H1 (cell line): ENCODE measurements at regions not wholly inside any gene's neighbourhood (a gene's known extent, or its start where the extent isn't known, plus 50 kb on each side); places are given as distances from the start of the nearest gene placed in this dataset.

Experiments used
- BCL11A ChIP-seq, 2 experiments: IDR thresholded peaks; one replicate each; pipeline ENCODE4 v1.6.1; 2011; ENCODE audit warnings: low read depth in 2 of 2, low read length in 2 of 2, mild to moderate bottlenecking in 2 of 2
- HDAC2 ChIP-seq, 2 experiments: fragments of 300-600 bp in 1 of 2; sonication (generic) in 1 of 2; IDR thresholded peaks; 2 replicates each; pipeline ENCODE4 v1.6.1; 2011 to 2012; ENCODE audit warnings: low read depth in 2 of 2, low read length in 2 of 2, mild to moderate bottlenecking in 2 of 2, moderate library complexity in 2 of 2, borderline replicate concordance in 1 of 2, inconsistent platforms in 1 of 2
- HDAC6 ChIP-seq: IDR thresholded peaks from one replicate; pipeline ENCODE4 v1.7.1; 2012; ENCODE audit warnings: low read depth, mild to moderate bottlenecking, inconsistent platforms, low read length, moderate library complexity
- JUND ChIP-seq: IDR thresholded peaks from 2 replicates; pipeline ENCODE4 v1.6.1; 2011; ENCODE audit warnings: mild to moderate bottlenecking, improper control_type of control experiment, low read length
- PHF8 ChIP-seq: fragments of 200-600 bp; sonication (generic); conservative IDR thresholded peaks from 2 replicates; pipeline ENCODE4 v1.7.1; 2012; ENCODE audit warnings: low read depth, mild to moderate bottlenecking, inconsistent platforms, low read length, moderate library complexity
- POLR2A ChIP-seq, 2 experiments: IDR thresholded peaks; 1 replicate in 1 of 2; 2 replicates in 1 of 2; pipeline ENCODE4 v1.6.1; 2011; ENCODE audit warnings: low read depth in 2 of 2, low read length in 2 of 2, mild to moderate bottlenecking in 2 of 2; ENCODE audit errors: control extremely low read depth in 1 of 2
- POLR2AphosphoS5 ChIP-seq: IDR thresholded peaks from 2 replicates; pipeline ENCODE4 v1.6.1; 2011; ENCODE audit warnings: low read depth, low read length
- TAF1 ChIP-seq: IDR thresholded peaks from 2 replicates; pipeline ENCODE4 v1.6.1; 2011; ENCODE audit warnings: mild to moderate bottlenecking, low read depth, low read length
- TBP ChIP-seq: IDR thresholded peaks from 2 replicates; pipeline ENCODE4 v1.6.1; 2011; ENCODE audit warnings: low read depth, low read length, improper control_type of control experiment
- YY1 ChIP-seq: IDR thresholded peaks from 2 replicates; pipeline ENCODE4 v1.6.1; 2011; ENCODE audit warnings: low read depth, mild to moderate bottlenecking, low read length
- TF ChIP-seq, protein P1 (sequence below): IDR thresholded peaks from 2 replicates; pipeline ENCODE4 v1.6.1; 2012; ENCODE audit warnings: inconsistent platforms
- TF ChIP-seq, protein P2 (sequence below): IDR thresholded peaks from 2 replicates; pipeline ENCODE4 v1.6.1; 2011; ENCODE audit warnings: low read length, improper control_type of control experiment
- TF ChIP-seq, protein P3 (sequence below), 3 experiments: IDR thresholded peaks; 1 replicate in 2 of 3; 2 replicates in 1 of 3; pipeline versions ENCODE4 v1.5.1 to v1.6.1; 2011; ENCODE audit warnings: low read length in 3 of 3, mild to moderate bottlenecking in 3 of 3, inconsistent platforms in 2 of 3, low read depth in 1 of 3, moderate library complexity in 1 of 3; ENCODE audit not compliant: insufficient read depth in 1 of 3; ENCODE audit errors: control extremely low read depth in 1 of 3

DNA sequence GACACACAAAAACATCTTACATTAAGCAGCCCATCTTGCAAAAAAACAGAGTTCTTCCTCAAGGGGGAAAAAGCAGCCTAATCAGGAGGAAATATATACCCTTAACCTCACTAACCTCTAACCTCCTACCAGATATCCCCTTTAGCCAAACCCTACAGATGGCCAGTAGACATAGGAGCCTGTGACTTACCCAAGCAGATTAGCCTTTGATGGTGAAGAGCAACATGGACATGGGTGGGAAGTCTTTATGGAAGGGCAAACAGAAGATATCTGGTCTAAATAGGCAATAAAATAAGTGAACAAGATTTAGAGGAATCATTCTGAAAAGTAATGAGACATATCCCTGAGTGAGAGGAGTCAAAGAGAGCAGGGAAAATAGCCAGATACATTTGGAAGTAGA is 119.4 kb upstream of the ARPP21 start:
- no peak for TF ChIP-seq HDAC6
- no peak for TF ChIP-seq JUND
- TF ChIP-seq, protein P1, sequence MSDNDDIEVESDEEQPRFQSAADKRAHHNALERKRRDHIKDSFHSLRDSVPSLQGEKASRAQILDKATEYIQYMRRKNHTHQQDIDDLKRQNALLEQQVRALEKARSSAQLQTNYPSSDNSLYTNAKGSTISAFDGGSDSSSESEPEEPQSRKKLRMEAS = no peak
- TF ChIP-seq, protein P2, sequence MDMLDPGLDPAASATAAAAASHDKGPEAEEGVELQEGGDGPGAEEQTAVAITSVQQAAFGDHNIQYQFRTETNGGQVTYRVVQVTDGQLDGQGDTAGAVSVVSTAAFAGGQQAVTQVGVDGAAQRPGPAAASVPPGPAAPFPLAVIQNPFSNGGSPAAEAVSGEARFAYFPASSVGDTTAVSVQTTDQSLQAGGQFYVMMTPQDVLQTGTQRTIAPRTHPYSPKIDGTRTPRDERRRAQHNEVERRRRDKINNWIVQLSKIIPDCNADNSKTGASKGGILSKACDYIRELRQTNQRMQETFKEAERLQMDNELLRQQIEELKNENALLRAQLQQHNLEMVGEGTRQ = no peak
- TF ChIP-seq, protein P3, sequence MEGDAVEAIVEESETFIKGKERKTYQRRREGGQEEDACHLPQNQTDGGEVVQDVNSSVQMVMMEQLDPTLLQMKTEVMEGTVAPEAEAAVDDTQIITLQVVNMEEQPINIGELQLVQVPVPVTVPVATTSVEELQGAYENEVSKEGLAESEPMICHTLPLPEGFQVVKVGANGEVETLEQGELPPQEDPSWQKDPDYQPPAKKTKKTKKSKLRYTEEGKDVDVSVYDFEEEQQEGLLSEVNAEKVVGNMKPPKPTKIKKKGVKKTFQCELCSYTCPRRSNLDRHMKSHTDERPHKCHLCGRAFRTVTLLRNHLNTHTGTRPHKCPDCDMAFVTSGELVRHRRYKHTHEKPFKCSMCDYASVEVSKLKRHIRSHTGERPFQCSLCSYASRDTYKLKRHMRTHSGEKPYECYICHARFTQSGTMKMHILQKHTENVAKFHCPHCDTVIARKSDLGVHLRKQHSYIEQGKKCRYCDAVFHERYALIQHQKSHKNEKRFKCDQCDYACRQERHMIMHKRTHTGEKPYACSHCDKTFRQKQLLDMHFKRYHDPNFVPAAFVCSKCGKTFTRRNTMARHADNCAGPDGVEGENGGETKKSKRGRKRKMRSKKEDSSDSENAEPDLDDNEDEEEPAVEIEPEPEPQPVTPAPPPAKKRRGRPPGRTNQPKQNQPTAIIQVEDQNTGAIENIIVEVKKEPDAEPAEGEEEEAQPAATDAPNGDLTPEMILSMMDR (IDR thresholded peaks at IDR 0.05; ENCODE audit: control extremely low read depth in 1 of 3, insufficient read depth in 1 of 3, low read depth in 1 of 3, low read length in 3 of 3) = no peak
- TF ChIP-seq YY1 = no peak
- TF ChIP-seq TAF1 = no peak
- no peak for TF ChIP-seq POLR2AphosphoS5
- no peak for TF ChIP-seq POLR2A (IDR thresholded peaks at IDR 0.05; ENCODE audit: control extremely low read depth in 1 of 2, low read depth in 2 of 2, low read length in 2 of 2)
- TF ChIP-seq BCL11A (IDR thresholded peaks at IDR 0.05; ENCODE audit: low read depth in 2 of 2, low read length in 2 of 2) = no peak
- TF ChIP-seq HDAC2 (IDR thresholded peaks at IDR 0.05; ENCODE audit: borderline replicate concordance in 1 of 2, low read depth in 2 of 2, low read length in 2 of 2) = no peak
- TF ChIP-seq TBP = no peak
- no peak for TF ChIP-seq PHF8
